PC-9 (cell line): ENCODE measurements at regions not wholly inside any gene's neighbourhood (a gene's known extent, or its start where the extent isn't known, plus 50 kb on each side); places are given as distances from the start of the nearest gene placed in this dataset.
"Not testable (repeated sequence)": the region's sequence is repeated elsewhere in the genome, so short reads cannot be mapped to it uniquely, and the experiment has no call there.

Experiments
- BruUV-seq: library from RNA; stranded (reverse); fragments of 400-500 nt; replicated peaks from 2 replicates; lab custom pipeline; 2021; lab: Mats Ljungman, UMichigan
- CTCF ChIA-PET: fragments of 300-600 bp; sonication (Branson Sonifier 250); formaldehyde crosslinking; loops from one replicate; lab custom pipeline; 2022; ENCODE audit warnings: antibody characterized with exemption; lab: Charles Lee
- POLR2A ChIA-PET: fragments of 300-600 bp; sonication (Branson Sonifier 250); formaldehyde crosslinking; loops from one replicate; lab custom pipeline; 2022; ENCODE audit warnings: antibody characterized with exemption; ENCODE audit not compliant: unreplicated experiment; lab: Charles Lee
- DNase-seq, 2 experiments: peaks; one replicate each; pipeline versions ENCODE4 v3.0.0 to v3.0.0-alpha.2; 2015 to 2022; ENCODE audit warnings: mixed read lengths in 1 of 2
- H2AFZ ChIP-seq: fragments of 200-600 bp; sonication (generic); 2 replicates; pipeline ENCODE4 v1.8.1; 2017; ENCODE audit warnings: antibody characterized with exemption
- H3F3A ChIP-seq: fragments of 200-600 bp; sonication (generic); 2 replicates; pipeline ENCODE4 v1.8.1; 2017; ENCODE audit warnings: antibody characterized with exemption, mild to moderate bottlenecking, low read depth; ENCODE audit not compliant: insufficient read depth
- H3K27ac ChIP-seq: fragments of 200-600 bp; sonication (generic); 2 replicates; pipeline ENCODE4 v1.6.1; 2016; ENCODE audit warnings: mixed run types
- H3K27me3 ChIP-seq: fragments of 200-600 bp; sonication (generic); 2 replicates; pipeline ENCODE4 v1.6.1; 2016; ENCODE audit warnings: low read depth, mixed run types; ENCODE audit not compliant: insufficient read depth
- H3K36me3 ChIP-seq: fragments of 200-600 bp; sonication (generic); 2 replicates; pipeline ENCODE4 v1.6.1; 2016; ENCODE audit warnings: low read depth, mixed run types
- H3K4me1 ChIP-seq: fragments of 200-600 bp; sonication (generic); replicated peaks from 2 replicates; pipeline ENCODE4 v1.6.1; 2016; ENCODE audit warnings: mixed run types; ENCODE audit not compliant: insufficient read depth
- H3K4me2 ChIP-seq: fragments of 200-600 bp; sonication (generic); 2 replicates; pipeline ENCODE4 v1.6.1; 2017; ENCODE audit warnings: mixed run types
- H3K4me3 ChIP-seq: fragments of 200-600 bp; sonication (generic); 2 replicates; pipeline ENCODE4 v1.6.1; 2016; ENCODE audit warnings: mixed run types
- H3K79me2 ChIP-seq: fragments of 200-600 bp; sonication (generic); 2 replicates; pipeline ENCODE4 v1.6.1; 2017; ENCODE audit warnings: low read depth, mixed run types
- H3K9me2 ChIP-seq: fragments of 200-600 bp; sonication (generic); 2 replicates; pipeline ENCODE4 v1.8.1; 2017; ENCODE audit warnings: mild to moderate bottlenecking; ENCODE audit not compliant: insufficient read depth
- H3K9me3 ChIP-seq: fragments of 200-600 bp; sonication (generic); 2 replicates; pipeline ENCODE4 v1.8.1; 2016; ENCODE audit warnings: low read depth; ENCODE audit not compliant: insufficient read depth
- H4K20me1 ChIP-seq: fragments of 200-600 bp; sonication (generic); 2 replicates; pipeline ENCODE4 v1.8.1; 2017; ENCODE audit not compliant: insufficient read depth
- CTCF ChIP-seq: fragments of 200-600 bp; sonication (generic); conservative IDR thresholded peaks from 2 replicates; pipeline ENCODE4 v1.6.1; 2017; ENCODE audit warnings: mixed run types, antibody characterized with exemption, mild to moderate bottlenecking, moderate library complexity
- EZH2 ChIP-seq: fragments of 200-600 bp; sonication (generic); IDR thresholded peaks from 2 replicates; pipeline ENCODE4 v1.8.0; 2017; ENCODE audit warnings: antibody characterized with exemption, low read depth
- intact Hi-C: fragments of 100-400 bp; cut with micrococcal nuclease; formaldehyde crosslinking; loops from one replicate; pipeline ENCODE4 v1.10.0; 2022; ENCODE audit not compliant: unreplicated experiment

- POLR2A ChIA-PET, result no interaction called here
- no peak overlapping the region for H3K27ac ChIP-seq
- no peaks in the 10 kb centered on the region for H3F3A ChIP-seq
- no TSS peak for BruUV-seq
- DNase-seq, result no peak
- no peaks in the 10 kb centered on the region for H3K4me1 ChIP-seq
- no peak overlapping the region for H3K4me2 ChIP-seq
- H2AFZ ChIP-seq, result no peak overlapping the region
- H3K4me3 ChIP-seq, result no peak overlapping the region
- no peaks in the 10 kb centered on the region for H3K36me3 ChIP-seq
- H3K79me2 ChIP-seq, result no peaks in the 10 kb centered on the region
- TF ChIP-seq EZH2, result no peak
- no peak for TF ChIP-seq CTCF
- intact Hi-C loops, result no loop called here
- no peaks in the 10 kb centered on the region for H3K27me3 ChIP-seq
- no peaks in the 10 kb centered on the region for H3K9me3 ChIP-seq
- CTCF ChIA-PET, result no interaction called here
- H3K9me2 ChIP-seq, result no peaks in the 10 kb centered on the region
- no peaks in the 10 kb centered on the region for H4K20me1 ChIP-seq
Observed at GRCh38 chr4:66791686-66792085, 753.6 kb downstream of the CENPC start.

GRCh38 chr4:66785479-66785878 lies 759.8 kb downstream of the CENPC start:
- no peaks in the 10 kb centered on the region for H3K79me2 ChIP-seq
- TF ChIP-seq CTCF, result no peak
- no peak for TF ChIP-seq EZH2
- intact Hi-C loops, result no loop called here

GRCh38 chr4:66782751-66783150 lies 762.6 kb downstream of the CENPC start:
- DNase-seq, H3K79me2 ChIP-seq, H2AFZ ChIP-seq, H4K20me1 ChIP-seq, POLR2A ChIA-PET, H3K4me1 ChIP-seq, H3K36me3 ChIP-seq, H3K4me2 ChIP-seq, H3K27ac ChIP-seq, H3K27me3 ChIP-seq, H3F3A ChIP-seq, H3K9me3 ChIP-seq, H3K4me3 ChIP-seq, CTCF ChIA-PET, BruUV-seq, intact Hi-C loops, H3K9me2 ChIP-seq: not testable (repeated sequence)

More at GRCh38 chr4:66785479-66785878, 759.8 kb downstream of the CENPC start:
- Histone ChIP-seq H3K9me3 (no peaks in the 10 kb centered on the region), H3K27me3 (no peaks in the 10 kb centered on the region), H3K4me2 (no peak overlapping the region), H3K4me3 (no peak overlapping the region), H3K27ac (no peak overlapping the region), H2AFZ (no peak overlapping the region), H3K4me1 (no peaks in the 10 kb centered on the region), H3F3A (no peaks in the 10 kb centered on the region), H3K36me3 (no peaks in the 10 kb centered on the region), H3K9me2 (no peaks in the 10 kb centered on the region), H4K20me1 (no peaks in the 10 kb centered on the region)
- ChIA-PET CTCF (interaction anchor here (0.7 kb wide), 1 partner anchor 85 kb away, joined by 3 read pairs; no protein-coding TSS in a partner anchor), POLR2A (no interaction called here)
- BruUV-seq, result no TSS peak
- DNase-seq, result no peak

GRCh38 chr4:66777097-66777496 lies 768.2 kb downstream of the CENPC start:
- no peak overlapping the region for H3K27ac ChIP-seq
- no peaks in the 10 kb centered on the region for H3K9me2 ChIP-seq
- H3K27me3 ChIP-seq, result no peaks in the 10 kb centered on the region
- intact Hi-C loops, result no loop called here
- H3K79me2 ChIP-seq, result no peaks in the 10 kb centered on the region
- no peak overlapping the region for H3K4me3 ChIP-seq
- H3F3A ChIP-seq, result no peaks in the 10 kb centered on the region
- no peak for DNase-seq
- no TSS peak for BruUV-seq
- no peak overlapping the region for H3K4me2 ChIP-seq
- H3K9me3 ChIP-seq, result no peaks in the 10 kb centered on the region
- CTCF ChIA-PET, result no interaction called here
- no peaks in the 10 kb centered on the region for H3K4me1 ChIP-seq
- no peaks in the 10 kb centered on the region for H3K36me3 ChIP-seq
- POLR2A ChIA-PET, result no interaction called here
- no peak for TF ChIP-seq CTCF
- no peak for TF ChIP-seq EZH2
- H4K20me1 ChIP-seq, result no peaks in the 10 kb centered on the region
- H2AFZ ChIP-seq, result no peak overlapping the region
